Tongue (tissue), 1 donor: ENCODE measurements at regions not wholly inside any gene's neighbourhood (a gene's known extent, or its start where the extent isn't known, plus 50 kb on each side); places are given as distances from the start of the nearest gene placed in this dataset.

Experiments
- DNase-seq: peaks from one replicate; pipeline ENCODE4 v3.0.0-alpha.2; 2015

- DNase-seq, result no peak
Measured at GRCh38 chr4:60194214-60194613, 1005.9 kb upstream of the ADGRL3 start.

GRCh38 chr4:60195256-60195655, 1004.9 kb upstream of the ADGRL3 start:
- DNase-seq, result no peak

DNA sequence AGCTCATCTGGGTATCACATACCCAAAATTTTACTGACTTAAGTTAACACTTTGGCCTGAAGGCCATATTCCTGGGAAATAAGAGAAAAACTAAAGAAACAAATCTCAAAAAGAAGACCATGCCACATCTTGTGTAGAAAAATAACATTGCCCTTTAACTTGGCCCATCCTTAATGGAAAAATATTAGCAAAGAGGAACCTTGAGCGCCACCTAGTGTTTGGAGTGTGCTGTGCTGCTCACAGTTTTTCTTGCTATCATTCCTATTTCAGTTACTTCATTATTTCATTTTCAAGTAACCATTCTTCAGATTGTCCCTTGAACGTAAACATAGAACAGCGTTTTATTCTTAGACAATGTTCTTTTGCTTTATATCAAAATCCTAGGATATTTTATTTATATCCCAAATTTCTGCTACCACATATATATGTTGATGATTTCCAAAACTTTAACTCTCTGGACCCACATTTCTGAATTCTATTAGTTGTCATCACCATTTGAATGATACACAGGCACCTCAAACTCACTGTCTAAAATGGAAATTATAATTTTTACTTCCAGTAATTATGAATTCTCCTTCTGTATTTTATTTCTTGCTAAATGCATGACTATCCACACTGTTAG, 999.0 kb upstream of the ADGRL3 start:
- DNase-seq, result peak; percentile 81

GRCh38 chr4:60209588-60209987, 990.5 kb upstream of the ADGRL3 start:
- DNase-seq, result no peak

DNA sequence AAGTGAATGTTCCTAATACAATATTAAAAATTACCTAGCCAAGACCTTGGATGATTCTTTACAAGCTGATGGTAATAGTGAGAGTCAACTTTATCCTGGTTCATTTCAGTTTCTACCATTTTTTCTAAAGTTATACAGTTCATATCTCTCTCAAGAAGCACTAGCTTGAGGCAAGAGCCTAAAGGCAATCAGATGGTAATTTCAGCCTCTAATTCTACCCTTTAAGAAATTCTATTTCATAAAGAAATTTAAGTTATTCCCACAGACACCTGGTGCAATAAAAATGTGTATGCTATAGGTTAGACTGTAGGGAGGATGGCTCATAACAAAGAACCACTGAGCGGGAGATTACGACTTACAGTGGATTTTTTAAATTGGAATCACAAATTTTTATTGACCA, 984.2 kb upstream of the ADGRL3 start:
- no peak for DNase-seq

- no peak for DNase-seq
Measured at GRCh38 chr4:60216752-60217151, 983.4 kb upstream of the ADGRL3 start.

DNA sequence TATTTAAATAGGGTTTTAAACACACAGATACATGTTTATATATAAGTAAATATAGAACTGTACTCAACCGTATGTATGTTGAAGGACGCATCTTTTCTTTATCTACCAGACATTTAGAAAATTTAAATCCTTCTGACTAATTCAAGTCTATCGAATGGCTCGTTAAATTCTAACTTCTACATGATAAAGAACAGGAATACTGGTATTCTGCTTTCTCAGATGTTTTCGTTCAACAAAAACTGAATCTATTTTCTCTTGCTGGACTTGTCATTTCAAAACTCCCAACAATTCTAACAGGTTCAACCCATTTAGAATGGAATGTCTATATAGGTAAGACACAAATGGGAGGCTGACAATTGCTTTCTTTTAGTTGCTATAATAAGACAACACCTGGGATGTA, 978.3 kb upstream of the ADGRL3 start:
- DNase-seq, result no peak

DNA sequence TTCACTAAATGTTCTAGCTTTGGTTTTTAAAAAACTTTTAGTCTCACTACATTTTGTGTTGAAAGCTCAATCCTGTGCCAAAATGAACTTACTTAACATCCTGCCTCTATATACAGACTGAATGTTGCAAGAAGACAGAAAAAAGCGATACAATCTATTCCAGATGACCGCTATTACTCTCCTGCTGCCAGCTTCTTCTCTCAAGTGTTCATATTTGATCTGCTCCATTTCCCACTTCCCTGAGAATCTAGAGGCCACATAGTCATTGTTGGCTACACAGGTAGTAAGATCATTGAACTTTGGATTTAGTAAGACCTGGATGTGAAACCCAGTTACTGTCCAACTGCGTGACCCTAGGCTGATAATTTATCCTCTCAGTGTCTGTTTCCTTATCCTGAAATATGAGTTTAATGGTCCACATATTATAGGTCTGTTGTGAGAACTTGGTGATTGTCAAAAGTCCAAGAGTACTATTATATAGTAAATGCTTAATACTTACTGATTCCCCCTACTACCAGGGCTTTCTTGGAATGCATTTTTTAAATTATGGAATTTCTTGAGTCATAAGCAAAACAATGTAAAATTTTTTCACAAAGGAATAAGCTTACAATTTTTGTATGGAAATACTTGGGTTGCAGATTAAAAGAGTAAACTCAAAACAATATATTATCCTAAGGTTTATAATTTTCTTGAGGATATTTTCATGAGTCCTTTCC, 976.8 kb upstream of the ADGRL3 start:
- DNase-seq, result peak; percentile 43

- DNase-seq, result peak; percentile 3
Measured at GRCh38 chr4:60241866-60242265, 958.3 kb upstream of the ADGRL3 start.

DNA sequence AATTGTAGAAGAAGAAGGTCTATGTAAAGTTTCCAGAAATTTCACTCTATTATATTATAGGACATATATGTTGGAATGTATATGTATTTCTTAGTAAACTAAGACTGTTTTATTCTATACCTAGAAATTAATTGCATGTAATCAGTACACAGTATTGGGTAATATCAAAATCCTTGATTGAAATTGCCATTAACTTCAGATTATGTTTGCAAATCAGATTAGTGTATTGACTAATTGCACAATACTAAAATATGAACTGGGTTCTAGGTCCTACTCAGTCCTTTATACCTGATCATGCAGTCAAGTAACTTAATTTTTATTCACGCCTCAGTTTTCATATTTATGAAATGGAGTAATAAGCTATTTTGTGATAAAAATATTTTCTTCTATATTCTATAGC, 950.3 kb upstream of the ADGRL3 start:
- no peak for DNase-seq

DNA sequence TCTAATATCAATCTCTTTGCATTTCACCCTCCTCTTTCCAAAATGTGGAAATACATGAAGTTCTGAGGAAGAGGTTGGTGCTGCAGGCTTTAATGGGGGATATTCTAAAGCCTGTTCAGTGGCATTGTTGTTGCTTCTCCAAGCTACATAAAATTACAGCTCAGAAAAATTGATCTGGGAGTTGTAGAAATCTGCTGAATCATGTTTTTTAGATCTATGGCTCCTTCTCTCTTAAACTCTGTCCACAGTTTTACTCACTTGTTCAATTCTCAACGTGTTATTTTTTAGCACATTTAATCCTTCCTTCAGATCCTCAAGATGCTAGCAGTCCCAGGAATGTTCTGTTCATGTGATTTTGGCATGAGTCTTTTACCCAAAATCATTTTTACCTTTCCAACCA, 949.5 kb upstream of the ADGRL3 start:
- no peak for DNase-seq

DNA sequence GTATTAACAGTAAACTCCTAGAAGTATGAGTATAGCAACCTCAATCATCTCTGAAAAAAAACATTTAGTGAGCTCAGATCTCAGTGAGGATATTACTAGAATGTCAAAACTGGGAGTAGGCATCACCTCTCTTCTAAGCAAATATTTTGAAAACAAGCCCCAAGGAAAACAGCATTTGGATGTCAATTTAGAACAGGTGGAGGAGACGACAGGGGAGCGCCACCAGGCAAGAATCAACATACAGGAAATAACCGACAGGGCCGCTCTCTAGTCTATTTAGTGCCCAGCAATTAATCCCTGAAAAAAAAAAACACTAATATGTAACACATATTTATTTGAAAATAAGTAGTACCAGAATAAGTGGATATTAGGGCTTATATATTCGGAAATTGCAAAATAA, 940.3 kb upstream of the ADGRL3 start:
- no peak for DNase-seq

DNA sequence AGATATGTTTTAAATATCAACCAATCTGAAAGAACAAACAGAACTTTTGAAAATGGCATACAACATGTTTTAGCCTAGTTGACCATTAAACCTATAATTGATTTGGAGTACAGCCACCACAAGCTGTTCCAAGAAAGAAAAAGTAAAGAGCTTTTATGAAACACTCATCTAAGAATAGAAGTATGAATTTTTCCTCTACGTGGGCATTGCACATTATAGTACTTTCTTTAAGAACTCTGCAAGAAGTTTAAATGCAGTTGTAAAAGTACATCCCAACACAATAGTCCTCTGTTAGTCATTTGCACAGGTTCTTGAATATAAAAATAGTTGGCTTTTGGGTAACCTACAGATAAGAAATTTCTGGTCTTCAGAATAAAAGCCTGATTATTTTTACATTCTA, 933.6 kb upstream of the ADGRL3 start:
- no peak for DNase-seq

GRCh38 chr4:60296386-60296785, 903.7 kb upstream of the ADGRL3 start:
- no peak for DNase-seq

GRCh38 chr4:60313611-60314178, 886.4 kb upstream of the ADGRL3 start:
- DNase-seq, result peak; percentile 5

GRCh38 chr4:60314416-60314815, 885.7 kb upstream of the ADGRL3 start:
- peak; percentile 5 for DNase-seq

DNA sequence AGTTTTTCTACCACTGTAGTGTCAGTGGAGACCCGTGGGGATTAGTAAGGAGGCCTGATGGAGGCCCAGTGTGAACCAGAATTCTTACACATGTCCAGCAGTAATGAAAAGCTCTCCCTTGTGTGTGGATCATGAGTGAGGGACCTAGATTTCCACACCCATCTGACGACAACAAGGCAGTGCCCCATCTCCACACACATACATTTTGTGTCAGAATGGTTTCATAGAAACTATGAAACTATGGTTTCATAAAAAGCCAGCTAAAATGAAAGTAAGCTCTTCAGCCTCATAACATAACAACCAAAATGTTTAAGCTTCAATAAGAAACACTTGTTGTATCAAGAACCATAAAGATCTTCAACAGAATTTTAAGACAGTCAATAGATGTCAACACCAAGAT, 884.5 kb upstream of the ADGRL3 start:
- DNase-seq, result no peak

- no peak for DNase-seq
Measured at GRCh38 chr4:60326735-60327134, 873.4 kb upstream of the ADGRL3 start.

DNA sequence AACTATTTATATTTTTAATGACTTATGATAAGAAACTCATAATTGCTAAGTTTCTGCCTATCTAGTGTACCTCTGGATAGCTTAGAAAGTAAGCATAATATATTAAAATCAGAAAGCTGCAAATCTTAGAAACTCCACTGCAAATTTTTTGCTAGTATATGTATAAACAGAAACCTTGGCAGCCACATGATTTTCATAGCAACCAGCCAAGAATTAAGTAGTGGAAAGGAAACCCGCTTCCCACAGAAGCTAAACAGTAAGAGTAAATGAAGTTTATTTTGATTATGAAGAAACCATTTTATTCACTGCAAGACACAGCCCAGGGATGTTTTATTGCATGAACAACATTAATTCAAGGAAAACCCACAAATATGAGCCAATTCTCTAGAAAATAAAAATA, 872.5 kb upstream of the ADGRL3 start:
- DNase-seq, result peak; percentile 24

DNA sequence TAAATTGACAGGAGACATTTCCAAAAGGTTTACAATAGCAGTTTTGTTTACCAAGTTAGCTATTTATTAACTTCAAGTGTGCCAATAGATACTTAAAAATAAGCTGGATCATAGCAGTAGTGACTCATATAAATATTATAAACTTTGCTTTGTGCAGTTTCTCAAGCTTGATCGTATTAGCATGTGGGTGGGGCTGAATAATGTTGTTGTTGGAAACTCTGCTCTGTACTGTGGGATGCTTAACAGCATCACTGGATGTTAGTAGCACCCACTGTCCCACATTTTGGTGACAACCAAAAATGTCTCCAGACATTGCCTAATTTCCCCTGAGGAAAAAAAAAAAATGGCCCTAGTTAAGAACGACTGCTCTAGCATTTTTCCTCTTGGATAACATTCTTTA, 855.2 kb upstream of the ADGRL3 start:
- DNase-seq, result no peak

GRCh38 chr4:60345392-60345791, 854.7 kb upstream of the ADGRL3 start:
- no peak for DNase-seq

GRCh38 chr4:60359746-60360367, 840.3 kb upstream of the ADGRL3 start:
- DNase-seq, result no peak

GRCh38 chr4:60365176-60365575, 835.0 kb upstream of the ADGRL3 start:
- DNase-seq, result no peak

DNA sequence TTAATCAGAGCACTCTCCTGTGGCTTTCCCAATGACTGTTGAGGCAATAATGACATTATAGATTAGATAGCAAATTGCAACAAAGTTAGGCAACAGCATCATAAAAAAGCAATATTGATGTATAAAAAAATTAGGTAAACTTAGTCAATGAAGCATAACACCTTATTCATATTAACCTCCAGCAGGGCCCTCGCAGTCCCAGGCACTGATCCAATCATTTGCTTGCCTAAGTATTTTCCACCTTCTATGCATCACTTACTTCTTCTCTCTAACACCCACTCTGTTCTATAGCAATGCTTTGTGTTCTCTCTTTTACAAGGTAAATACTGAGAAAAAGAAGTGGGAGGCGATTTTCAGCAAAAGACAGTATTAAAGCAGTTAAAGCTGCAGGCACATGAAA, 833.5 kb upstream of the ADGRL3 start:
- no peak for DNase-seq
